Stimulated activated CD8-positive, alpha-beta memory T cell treated with anti-CD3 and anti-CD28 coated beads, Interleukin-12 subunit alpha, Interleukin-12 subunit beta, amount 100 ng/mL, for 4 hours (primary cell): ENCODE measurements at regions not wholly inside any gene's neighbourhood (a gene's known extent, or its start where the extent isn't known, plus 50 kb on each side); places are given as distances from the start of the nearest gene placed in this dataset.
"Not testable (repeated sequence)": the region's sequence is repeated elsewhere in the genome, so short reads cannot be mapped to it uniquely, and the experiment has no call there.

Experiments
- DNase-seq: peaks from one replicate; pipeline ENCODE4 v3.0.0-alpha.2; 2020; ENCODE audit warnings: low read depth

DNA sequence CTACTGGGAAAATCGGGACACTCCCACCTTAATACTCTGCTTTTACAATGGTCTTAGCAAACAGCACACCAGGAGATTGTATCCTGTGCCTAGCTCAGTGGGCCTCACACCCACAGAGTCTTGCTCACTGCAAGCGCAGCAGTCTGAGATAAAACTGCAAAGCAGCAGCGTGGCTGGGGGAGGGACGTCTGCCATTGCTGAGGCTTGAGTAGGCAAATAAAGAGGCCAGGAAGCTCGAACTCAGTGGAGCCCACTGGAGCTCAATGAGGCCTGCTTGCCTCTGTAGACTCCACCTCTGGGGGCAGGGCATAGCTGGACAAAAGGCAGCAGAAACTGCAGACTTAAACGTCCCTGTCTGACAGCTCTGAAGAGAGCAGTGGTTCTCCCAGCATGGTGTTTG is 1169.1 kb upstream of the EPHA6 start:
- DNase-seq: no peak

DNA sequence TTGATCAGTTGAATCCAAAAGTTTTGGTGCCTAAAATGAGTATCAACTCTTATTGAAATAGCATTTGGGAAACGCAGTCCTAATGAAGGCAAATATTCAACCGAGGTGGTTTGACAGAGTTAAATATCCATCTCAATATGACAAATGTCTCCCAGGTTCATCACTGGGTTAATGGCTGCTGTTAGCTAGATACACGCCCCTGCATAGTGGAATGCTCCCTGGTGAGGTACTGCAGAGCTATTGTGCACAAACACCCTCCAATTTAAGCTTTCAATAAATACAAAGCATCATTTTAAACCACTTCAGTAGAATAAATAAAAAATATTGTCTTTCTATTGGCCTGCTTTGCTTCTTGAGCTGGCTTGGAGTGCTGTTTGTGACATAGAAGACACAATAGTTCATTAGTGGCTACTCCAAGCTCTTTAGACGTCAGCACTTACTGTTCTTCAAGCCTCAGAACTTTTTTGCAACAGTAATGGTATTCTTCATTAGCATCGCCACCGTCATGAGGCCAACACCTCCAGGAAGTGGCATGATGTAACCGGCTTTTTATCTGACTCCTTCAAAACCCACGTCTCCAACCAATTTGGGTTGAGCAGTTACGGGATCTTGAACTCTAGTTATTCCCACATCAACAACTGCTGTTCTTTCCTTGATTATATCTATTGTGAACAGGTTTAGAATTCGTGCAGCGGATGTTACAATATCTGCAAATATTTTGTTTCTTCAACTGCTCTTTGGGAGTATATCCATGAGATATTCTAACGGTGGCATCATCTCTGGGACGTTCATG is 1159.6 kb upstream of the EPHA6 start:
- no peak for DNase-seq

DNA sequence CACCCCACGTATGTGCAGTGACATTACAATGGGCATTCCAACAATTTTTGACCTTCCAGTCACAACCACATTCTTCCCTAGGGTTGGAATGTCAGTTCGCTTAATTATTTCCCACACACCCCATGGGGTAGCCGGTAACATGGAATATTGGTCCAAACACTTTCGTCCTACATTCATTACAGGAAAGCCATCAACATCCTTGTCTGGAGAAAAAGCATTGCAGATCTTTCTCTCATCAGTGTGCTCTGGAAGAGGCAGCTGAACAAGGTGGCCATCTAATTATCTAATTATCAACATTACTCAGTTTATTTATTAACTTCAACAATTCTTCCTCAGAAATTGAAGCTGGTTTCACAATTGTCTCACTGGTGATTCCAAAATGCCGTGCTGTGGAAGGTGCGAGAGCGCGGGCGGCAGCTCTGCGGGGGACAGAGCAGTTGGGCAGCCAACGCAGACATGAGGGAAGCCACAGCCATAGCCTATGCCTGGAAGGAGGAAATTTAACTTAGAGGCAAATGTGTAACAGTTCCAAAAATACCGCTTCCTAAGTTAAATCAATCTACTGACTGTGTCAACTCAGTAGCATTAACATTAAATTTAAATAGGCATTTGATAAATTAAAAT is 1158.9 kb upstream of the EPHA6 start:
- no peak for DNase-seq

DNA sequence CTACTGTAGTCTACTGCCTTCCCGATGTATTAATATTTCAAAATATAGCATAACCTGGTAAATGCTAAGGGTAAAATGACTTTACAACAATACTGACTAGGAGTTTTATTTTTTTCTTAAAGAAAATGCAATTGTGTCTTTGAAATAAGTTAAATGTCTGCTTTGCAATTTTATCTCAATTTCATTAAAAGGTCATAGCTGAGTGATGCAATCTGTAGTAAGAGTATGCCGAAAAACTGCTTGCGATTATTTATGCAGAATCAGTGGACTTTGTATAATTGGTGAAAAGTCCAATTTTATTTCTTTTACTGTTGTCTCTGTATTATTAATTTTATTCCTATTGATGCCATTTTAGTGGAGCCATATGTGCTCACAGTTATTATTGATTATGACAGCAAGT is 1143.6 kb upstream of the EPHA6 start:
- no peak for DNase-seq

DNA sequence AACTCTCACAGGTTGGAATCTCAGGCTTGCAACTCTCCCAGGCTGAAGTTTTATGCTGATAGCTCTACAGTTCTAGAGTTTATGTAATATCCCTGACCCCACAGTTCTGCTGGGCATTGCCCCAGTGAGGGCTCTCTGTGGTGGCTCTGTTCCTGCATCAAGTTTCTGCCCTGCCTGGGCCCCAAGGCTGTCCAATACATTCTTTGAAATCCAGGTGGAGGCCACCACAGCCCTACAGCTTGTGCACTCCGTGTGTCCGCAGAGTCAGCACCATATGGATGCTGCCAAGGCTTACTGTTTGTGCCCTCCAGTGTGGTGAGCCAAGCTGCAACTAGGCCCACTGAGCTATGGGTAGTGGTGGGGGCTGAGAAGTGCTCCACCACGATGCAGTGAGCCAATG is 1141.2 kb upstream of the EPHA6 start:
- DNase-seq: no peak

DNA sequence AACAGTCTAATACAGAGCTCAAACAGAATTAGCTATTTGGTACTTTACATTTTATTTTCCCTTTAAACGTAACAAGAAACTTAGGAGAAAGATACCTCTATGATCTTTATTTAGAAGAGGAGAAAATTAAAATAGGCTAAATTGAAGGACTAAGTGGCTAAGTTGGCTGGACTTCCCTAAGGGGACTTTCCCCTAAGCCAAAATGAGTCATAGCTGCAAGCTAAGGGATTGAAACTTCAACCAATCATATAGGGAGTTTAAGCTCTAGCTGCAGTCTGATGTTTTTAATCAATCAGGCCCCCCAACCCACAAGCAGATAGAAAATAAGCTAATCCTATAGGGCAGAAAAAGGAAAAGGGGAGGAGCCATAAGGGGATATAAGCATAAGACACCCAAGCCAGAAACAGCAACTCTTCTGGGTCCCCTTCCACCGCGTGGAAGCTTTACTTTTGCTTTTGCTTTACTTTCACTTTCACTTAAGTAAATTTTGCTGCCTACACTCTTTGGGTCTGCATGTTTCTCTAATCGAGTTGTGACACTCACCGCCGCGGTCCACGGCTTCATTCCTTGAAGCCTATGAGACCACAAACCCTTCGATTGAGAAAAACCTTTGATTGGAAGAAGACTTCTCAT is 1108.5 kb upstream of the EPHA6 start:
- no peak for DNase-seq

DNA sequence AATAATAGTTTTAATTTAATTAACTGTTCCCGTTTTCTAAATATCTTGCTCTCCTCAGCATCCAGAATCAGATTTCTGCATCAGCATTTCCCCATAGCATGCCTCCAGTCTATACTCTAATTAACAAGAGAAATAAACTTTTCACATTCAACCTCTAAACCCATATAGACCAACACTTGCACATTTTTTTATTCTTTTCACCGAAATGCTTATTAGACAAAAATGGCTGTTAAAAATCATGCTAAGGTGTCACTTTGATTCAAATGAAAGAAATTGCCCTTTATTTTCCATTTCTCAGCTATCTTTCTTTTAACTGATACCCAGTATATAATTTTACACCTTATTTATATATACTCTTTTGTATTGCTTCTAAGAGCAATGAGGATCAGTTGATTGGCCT is 1107.1 kb upstream of the EPHA6 start:
- DNase-seq: no peak

DNA sequence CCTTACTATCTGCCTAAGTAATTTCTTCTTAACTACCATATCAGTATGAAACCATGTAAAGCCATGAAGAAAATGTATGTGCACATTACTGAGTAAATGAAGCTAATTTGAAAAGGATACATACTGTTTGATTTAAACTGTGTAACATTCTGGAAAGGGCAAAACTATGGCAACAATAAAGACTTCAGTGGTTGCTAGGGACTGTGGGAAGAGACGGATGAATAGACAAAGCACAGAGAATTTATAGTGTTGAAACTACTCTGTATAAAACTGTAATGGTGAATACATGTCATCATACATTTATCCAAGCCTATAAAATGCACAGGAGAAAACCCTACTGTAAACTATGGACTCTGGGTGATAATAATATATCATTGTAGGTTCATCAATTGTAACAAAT is 1103.7 kb upstream of the EPHA6 start:
- DNase-seq: no peak

DNA sequence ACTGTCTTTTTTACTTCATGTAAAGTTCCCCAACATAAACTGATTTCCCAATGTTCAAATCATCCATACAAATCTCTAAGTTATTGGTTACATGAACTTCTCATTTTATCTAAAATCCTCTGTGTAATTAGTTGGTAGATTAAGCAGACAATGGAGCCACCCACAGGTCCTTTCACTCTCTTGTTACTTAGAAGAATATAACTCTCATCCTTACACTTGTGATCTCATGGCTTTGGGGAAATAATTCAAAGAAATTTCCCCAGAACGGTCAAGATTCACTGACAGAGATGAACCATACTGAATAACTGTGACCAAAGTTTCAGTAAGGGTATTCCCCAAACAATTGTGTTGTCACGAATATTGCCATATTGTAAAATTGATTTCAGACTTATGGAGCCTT is 1102.6 kb upstream of the EPHA6 start:
- no peak for DNase-seq

DNA sequence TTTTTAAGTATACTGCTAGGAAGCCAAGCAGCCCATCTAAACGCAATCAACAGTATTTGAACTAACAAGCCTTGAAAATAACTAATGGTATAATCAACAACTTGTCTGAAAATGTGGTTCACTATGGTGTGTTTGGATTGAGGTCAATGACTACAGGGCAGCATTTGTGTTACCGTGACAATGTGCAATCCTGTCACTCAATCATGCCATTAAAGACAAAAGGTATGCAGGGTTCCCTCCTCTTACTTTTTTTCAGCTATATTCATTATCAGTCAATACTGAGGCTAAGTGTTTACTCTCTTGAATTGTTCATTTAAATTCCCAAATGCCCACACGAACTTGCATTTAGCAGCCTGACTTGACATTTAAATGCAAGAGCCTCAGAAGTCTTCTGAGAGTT is 1099.3 kb upstream of the EPHA6 start:
- no peak for DNase-seq

DNA sequence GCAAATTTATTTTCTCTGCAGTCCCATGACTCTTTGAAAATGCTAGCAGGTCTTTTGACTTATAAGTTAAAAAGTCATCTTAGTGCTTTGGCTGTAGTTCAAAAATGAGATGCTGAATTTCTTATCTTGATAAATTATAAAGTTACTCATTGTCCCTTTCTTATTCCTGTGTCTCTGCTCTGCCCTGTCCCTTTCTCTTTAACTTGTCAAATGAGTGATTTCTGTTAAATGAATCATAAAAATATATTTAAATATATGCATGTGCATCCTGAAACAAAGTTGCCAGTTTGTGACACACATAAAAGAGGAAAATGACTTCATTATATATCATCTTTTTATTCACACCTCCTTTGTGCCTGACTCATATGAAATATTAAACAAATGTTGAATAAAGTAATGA is 1097.3 kb upstream of the EPHA6 start:
- DNase-seq: no peak

DNA sequence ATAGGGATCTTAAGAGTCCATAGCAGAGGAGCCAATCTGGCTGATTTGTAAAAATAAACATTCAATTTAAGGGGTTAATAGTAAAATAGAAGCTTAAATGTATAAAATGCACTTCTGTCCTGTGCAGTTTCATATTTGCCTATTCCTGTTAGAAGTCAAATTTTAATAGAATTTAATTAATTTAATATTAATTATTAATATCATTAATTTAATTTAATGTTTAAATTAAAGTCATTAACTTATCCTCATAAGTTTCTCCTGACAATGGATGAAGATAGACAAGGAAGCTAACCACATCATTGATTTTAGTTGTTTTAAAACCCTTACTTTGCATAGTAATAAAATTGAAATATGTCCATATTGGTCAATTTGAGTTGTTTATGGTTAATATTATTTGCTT is 1096.2 kb upstream of the EPHA6 start:
- no peak for DNase-seq

DNA sequence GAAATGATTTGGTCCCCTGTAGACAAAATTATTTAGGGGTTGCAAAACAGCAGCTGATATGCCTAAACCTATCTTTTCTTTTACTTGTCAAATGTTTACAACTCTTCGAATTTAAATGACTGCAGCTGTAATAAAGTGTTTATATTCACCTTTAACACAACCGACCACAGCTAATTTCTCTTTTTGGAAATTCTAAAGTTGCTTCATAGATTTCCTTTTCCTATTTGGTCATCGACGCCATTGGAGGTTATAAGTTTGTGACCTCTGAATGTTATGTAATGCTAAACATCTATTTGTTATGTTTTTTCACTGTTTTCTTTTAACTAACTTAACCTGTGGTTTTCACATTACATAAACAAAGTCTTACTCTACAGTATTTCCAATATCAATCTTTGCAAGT is 1094.9 kb upstream of the EPHA6 start:
- DNase-seq: no peak

DNA sequence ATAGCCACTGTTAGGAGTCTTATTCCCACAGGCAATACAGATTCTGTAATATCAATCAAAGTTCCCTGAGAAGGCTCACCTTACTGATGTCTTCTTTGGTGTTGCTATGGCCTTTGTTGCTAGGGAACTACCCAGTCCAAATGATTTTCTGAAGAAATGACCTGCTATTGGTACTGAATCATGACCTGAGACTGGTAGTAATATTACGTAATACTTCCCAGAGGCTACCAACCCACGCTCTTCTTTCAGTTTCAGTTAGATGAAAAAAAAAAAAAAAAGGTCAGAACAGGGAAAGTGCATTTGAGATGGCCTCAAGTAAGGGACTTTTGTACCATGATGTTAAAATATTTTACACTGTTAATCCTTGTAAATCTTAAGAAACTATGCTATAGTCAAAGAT is 1092.5 kb upstream of the EPHA6 start:
- no peak for DNase-seq

DNA sequence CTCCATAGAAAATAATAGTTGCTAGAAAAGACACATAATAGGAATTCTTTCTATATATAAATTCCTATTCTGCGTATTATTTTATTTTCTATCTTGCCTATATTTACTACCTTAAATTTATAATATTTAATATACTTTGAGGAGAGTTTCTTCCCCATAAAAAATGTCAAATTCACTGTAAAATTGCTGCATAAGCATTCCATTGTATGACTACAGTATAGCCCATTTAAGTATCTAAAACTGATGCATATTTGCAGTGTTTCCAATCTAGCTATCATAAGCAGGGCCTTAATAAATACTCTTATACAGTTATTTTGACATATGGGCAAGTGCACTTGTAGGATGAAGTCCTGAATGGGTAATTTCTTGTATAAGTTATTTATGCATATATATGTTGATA is 1088.6 kb upstream of the EPHA6 start:
- DNase-seq: no peak

DNA sequence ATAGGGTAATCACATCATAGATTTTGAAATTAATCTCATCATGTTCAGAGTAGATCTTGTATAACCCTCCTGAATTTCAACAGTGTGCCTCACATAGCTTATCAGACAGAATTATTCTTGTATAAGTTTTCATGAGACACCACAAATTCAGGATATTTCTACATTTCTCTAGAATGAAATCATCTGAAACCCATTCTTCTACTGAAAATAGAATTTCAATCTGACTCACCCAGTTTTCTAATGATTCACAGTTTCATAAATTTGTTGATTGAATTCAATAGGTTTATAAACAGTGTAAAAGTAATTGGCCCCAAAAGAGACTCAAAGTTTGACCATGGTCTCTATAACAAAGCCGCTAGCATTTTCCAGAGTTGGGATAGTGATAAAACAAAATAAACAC is 1082.6 kb upstream of the EPHA6 start:
- DNase-seq: no peak

DNA sequence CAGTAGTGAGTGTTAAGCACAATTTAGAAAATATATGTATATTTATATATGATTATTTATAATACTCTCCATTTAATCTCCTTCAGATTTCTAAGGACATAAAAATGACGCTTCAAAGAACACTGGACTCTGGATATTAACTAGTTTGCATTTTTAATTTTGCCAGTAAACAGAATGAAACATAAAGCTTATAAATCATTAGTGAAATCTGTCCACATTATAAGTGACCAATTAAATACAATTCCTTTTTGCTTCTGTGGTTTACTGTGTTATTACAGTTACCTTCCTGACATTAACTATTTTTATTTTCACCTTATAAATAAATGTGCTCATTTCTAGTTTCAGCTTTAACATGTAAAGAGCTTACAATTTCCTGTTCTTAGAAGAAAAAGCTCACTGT is 1081.1 kb upstream of the EPHA6 start:
- DNase-seq: no peak

DNA sequence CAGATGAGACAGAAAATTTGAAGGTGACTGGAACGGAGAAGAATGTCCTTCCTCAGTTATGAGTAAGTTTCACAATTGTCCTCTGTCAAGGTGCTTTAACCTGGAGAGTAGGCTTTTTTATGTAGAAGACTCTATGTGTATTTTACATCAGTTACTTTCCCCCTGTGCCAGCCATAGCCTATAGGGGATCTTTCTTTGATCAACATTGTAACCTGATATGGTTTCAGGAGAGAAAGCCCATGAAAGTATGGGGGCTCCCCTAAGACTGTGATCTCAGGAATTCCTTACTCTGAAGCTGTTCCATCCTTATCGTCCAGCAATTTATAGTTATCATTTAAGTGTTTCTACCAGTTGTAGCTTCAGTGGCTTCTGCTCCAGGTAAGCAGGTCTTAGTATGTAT is 1076.3 kb upstream of the EPHA6 start:
- DNase-seq: no peak

DNA sequence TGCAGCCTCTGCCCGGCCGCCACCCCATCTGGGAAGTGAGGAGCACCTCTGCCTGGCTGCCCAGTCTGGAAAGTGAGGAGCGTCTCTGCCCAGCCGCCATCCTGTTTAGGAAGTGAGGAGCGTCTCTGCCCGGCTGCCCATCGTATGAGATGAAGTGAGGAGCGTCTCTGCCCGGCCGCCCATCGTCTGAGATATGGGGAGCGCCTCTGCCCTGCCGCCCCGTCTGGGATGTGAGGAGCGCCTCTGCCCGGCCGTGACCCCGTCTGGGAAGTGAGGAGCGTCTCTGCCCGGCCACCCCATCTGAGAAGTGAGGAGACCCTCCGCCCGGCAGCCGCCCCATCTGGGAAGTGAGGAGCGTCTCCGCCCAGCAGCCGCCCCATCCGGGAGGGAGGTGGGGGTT is 1069.5 kb upstream of the EPHA6 start:
- not testable (repeated sequence) for DNase-seq

DNA sequence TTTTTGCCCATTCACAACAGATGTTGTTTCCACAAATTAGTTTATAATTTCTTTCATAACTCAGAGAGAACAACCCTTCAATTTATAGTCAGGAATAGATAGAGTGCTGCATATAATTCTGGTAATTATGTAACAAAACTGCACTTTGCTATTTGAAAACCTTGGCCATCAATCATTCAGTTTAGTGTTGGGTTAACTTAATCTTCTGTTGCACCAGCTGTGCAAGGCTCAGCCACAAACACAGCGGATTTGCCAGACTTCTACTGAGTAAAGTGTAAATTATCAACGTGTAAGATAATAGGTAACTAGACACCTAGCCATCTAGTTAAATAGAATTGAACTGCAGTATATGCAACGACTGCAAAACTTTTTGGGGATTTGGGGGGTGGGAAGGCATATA is 1064.3 kb upstream of the EPHA6 start:
- no peak for DNase-seq

DNA sequence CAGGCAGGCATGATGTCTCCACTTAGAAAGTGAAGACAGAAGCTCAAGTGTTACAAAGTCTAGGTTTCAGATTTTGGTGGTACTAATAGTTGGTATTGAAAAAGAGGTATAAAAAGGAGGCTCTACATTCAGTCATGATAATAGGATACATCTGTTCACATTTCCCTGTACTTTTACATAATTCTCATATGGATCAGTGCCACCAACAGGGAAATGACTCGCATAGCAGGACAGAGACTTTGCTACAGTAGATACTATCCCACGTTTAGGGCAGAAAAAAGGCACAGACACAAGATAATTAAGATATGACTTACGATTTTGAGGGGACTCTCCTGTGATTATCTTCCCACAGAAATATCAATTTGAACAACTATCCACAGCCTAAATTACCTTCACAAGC is 1062.9 kb upstream of the EPHA6 start:
- DNase-seq: no peak

DNA sequence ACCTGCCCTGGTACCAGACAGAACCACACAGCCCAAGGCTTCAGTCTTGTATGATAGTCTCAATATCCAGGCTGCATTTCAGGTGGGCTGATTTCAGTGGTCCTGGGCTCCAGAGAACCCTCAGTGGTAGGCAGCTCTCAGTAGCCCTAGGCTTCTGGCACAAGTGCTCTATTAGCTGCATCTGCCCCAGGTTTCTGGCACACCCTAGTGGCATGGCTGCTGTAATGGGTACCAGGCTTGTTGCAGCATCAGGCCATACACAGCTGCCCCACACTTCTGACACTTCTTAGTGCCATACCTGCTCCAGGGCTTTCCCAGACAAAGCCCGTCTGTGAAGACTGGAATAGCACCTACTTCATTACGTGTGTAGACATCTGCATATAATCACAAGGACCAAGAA is 1062.2 kb upstream of the EPHA6 start:
- no peak for DNase-seq

DNA sequence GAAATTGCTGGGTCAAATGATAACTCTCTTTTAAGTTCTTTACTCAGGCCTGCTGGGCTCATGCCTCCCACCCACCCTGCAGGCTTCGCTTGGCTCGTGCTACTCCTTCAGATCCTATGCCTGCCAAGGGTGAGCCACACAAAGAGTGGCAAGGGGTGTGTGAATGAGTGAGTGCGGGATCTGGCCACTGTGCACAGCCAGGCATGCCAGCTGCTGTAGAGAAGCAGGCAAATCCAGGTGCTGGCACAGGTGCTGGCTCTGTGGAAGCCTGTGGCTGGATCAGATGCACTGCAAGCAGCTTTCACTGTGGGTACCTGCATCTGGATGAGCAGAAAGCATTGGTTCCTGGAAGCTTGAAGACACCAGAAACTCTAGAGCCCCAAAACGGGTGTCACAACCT is 1055.7 kb upstream of the EPHA6 start:
- DNase-seq: no peak
